ENCODE measurements at regions not wholly inside any gene's neighbourhood (a gene's known extent, or its start where the extent isn't known, plus 50 kb on each side); places are given as distances from the start of the nearest gene placed in this dataset.
"Not testable (repeated sequence)": the region's sequence is repeated elsewhere in the genome, so short reads cannot be mapped to it uniquely, and the experiment has no call there.

GRCh38 chr16:22576506-22576905, 65.8 kb downstream of the NPIPB5 start:
- not testable (repeated sequence) for H4K20me1 ChIP-seq (ENCODE audit: control insufficient read depth, insufficient read depth, insufficient read length); H3K27me3 ChIP-seq (ENCODE audit: insufficient read depth, low read length); H2BK20ac ChIP-seq (ENCODE audit: low read depth, low read length, poor library complexity, severe bottlenecking); H3K4me2 ChIP-seq (ENCODE audit: insufficient read depth, insufficient read length, low read length); H3K4ac ChIP-seq (ENCODE audit: low read depth, low read length); H2BK120ac ChIP-seq (ENCODE audit: low read depth, low read length, poor library complexity, severe bottlenecking); H2BK5ac ChIP-seq (ENCODE audit: insufficient read length, low read length); H3K14ac ChIP-seq (ENCODE audit: insufficient read depth, low read length); H3K4me1 ChIP-seq (ENCODE audit: insufficient read depth, low read length); H3K23ac ChIP-seq (ENCODE audit: insufficient read length, low read depth, low read length); H4K91ac ChIP-seq (ENCODE audit: insufficient read length, low read depth, low read length); H3K36me3 Mint-ChIP-seq (ENCODE audit: insufficient read depth in 1 of 3, low read depth in 3 of 3); H3T11ph ChIP-seq (ENCODE audit: low read length); H3K9ac ChIP-seq (ENCODE audit: extremely low read depth, insufficient read length, low read length); H2AK5ac ChIP-seq (ENCODE audit: insufficient read length, low read length); DNase-seq; H3K79me1 ChIP-seq (ENCODE audit: insufficient read depth, low read depth, low read length, poor library complexity, severe bottlenecking); H3K9me3 ChIP-seq (ENCODE audit: control insufficient read depth, low read depth, low read length); H2AFZ ChIP-seq (ENCODE audit: low read length); H3K56ac ChIP-seq (ENCODE audit: insufficient read length, low read depth, low read length); H3K18ac ChIP-seq (ENCODE audit: insufficient read length, low read depth, low read length); H2BK12ac ChIP-seq (ENCODE audit: insufficient read length, low read depth, low read length); H3K27ac Mint-ChIP-seq; H3K79me2 ChIP-seq (ENCODE audit: insufficient read depth, low read length); H3K27me3 Mint-ChIP-seq (ENCODE audit: low read depth); H2BK15ac ChIP-seq (ENCODE audit: low read depth, low read length); H4K8ac ChIP-seq (replicated peaks; ENCODE audit: insufficient read length, low read depth, low read length); H3K23me2 ChIP-seq (ENCODE audit: insufficient read length, low read depth, low read length, poor library complexity, severe bottlenecking); H3K27ac ChIP-seq (ENCODE audit: insufficient read length, low read depth, low read length); H3K4me3 Mint-ChIP-seq; H4K5ac ChIP-seq (ENCODE audit: insufficient read length, low read depth, low read length); H3K9me3 Mint-ChIP-seq
- WGBS (ENCODE audit: extremely low coverage, insufficient read length, low lambda C conversion rate) = no CpG with 5 or more reads among the region's 6 CpGs
- peaks cover 16 to 23% of the 10 kb centered on the region in 2 experiments for H3K4me1 Mint-ChIP-seq

DNA sequence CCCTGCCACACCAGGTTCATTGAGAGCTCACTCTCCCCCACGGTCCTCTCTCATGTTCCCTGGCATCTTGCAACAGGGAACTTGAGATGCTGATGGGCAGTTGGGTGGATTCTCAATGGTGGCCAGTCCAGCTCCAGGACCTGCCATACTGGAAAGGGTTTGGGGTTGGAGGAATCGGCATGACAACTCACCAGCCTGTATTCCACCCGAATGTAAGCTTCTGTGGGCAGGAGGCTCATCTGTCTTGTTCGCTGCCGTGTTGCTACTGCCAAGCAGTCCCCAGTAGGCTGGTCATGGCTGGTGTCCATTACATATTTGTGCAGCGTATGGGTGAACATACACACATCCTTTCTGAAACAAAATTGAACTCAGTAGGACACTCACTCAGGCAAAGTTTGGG, 72.5 kb downstream of the NPIPB5 start:
- H2BK12ac ChIP-seq (ENCODE audit: insufficient read length, low read depth, low read length); H3K27me3 ChIP-seq (ENCODE audit: insufficient read depth, low read length); H3K4me1 Mint-ChIP-seq; H4K5ac ChIP-seq (ENCODE audit: insufficient read length, low read depth, low read length); H3K9me3 Mint-ChIP-seq; H2BK20ac ChIP-seq (ENCODE audit: low read depth, low read length, poor library complexity, severe bottlenecking); H3K14ac ChIP-seq (ENCODE audit: insufficient read depth, low read length); H3K9me3 ChIP-seq (ENCODE audit: control insufficient read depth, low read depth, low read length); DNase-seq; H3K23me2 ChIP-seq (ENCODE audit: insufficient read length, low read depth, low read length, poor library complexity, severe bottlenecking); H4K20me1 ChIP-seq (ENCODE audit: control insufficient read depth, insufficient read depth, insufficient read length); H3K27ac Mint-ChIP-seq; H2AFZ ChIP-seq (ENCODE audit: low read length); H3K56ac ChIP-seq (ENCODE audit: insufficient read length, low read depth, low read length); H3K27ac ChIP-seq (ENCODE audit: insufficient read length, low read depth, low read length); H3K4me1 ChIP-seq (ENCODE audit: insufficient read depth, low read length); H3K4me3 Mint-ChIP-seq; H2AK5ac ChIP-seq (ENCODE audit: insufficient read length, low read length); H3T11ph ChIP-seq (ENCODE audit: low read length); H4K91ac ChIP-seq (ENCODE audit: insufficient read length, low read depth, low read length); H3K27me3 Mint-ChIP-seq (ENCODE audit: low read depth); H3K9ac ChIP-seq (ENCODE audit: extremely low read depth, insufficient read length, low read length); H3K23ac ChIP-seq (ENCODE audit: insufficient read length, low read depth, low read length); H3K4ac ChIP-seq (ENCODE audit: low read depth, low read length); H2BK5ac ChIP-seq (ENCODE audit: insufficient read length, low read length); H2BK120ac ChIP-seq (ENCODE audit: low read depth, low read length, poor library complexity, severe bottlenecking); H4K8ac ChIP-seq (replicated peaks; ENCODE audit: insufficient read length, low read depth, low read length); H3K18ac ChIP-seq (ENCODE audit: insufficient read length, low read depth, low read length); H3K36me3 Mint-ChIP-seq (ENCODE audit: insufficient read depth in 1 of 3, low read depth in 3 of 3); H3K4me2 ChIP-seq (ENCODE audit: insufficient read depth, insufficient read length, low read length); H3K79me1 ChIP-seq (ENCODE audit: insufficient read depth, low read depth, low read length, poor library complexity, severe bottlenecking); H2BK15ac ChIP-seq (ENCODE audit: low read depth, low read length); H3K79me2 ChIP-seq (ENCODE audit: insufficient read depth, low read length): not testable (repeated sequence)
- no CpG with 5 or more reads among the region's 6 CpGs for WGBS (ENCODE audit: extremely low coverage, insufficient read length, low lambda C conversion rate)
